Nephron (organoid): ENCODE measurements at regions not wholly inside any gene's neighbourhood (a gene's known extent, or its start where the extent isn't known, plus 50 kb on each side); places are given as distances from the start of the nearest gene placed in this dataset.

Experiments
- H3K27ac Mint-ChIP-seq, 3 experiments: 2 replicates each; pipeline ENCODE4 v1.8.0; 2020; ENCODE audit warnings: mixed read lengths in 3 of 3, mild to moderate bottlenecking in 2 of 3, moderate library complexity in 1 of 3
- H3K27me3 Mint-ChIP-seq: 2 replicates; pipeline ENCODE4 v1.8.0; 2021; ENCODE audit warnings: low read depth, mild to moderate bottlenecking, moderate library complexity, mixed read lengths
- H3K36me3 Mint-ChIP-seq: 2 replicates; pipeline ENCODE4 v1.8.0; 2020; ENCODE audit warnings: low read depth, mixed read lengths
- H3K4me1 Mint-ChIP-seq: 2 replicates; pipeline ENCODE4 v1.8.0; 2020; ENCODE audit warnings: mixed read lengths
- H3K4me3 Mint-ChIP-seq, 3 experiments: 2 replicates each; pipeline ENCODE4 v1.8.0; 2020; ENCODE audit warnings: mild to moderate bottlenecking in 3 of 3, mixed read lengths in 3 of 3, moderate library complexity in 2 of 3
- H3K9me3 Mint-ChIP-seq: 2 replicates; pipeline ENCODE4 v1.8.0; 2020; ENCODE audit warnings: mixed read lengths
- CTCF ChIP-seq, 3 experiments: fragments of 200-600 bp; sonication (generic); IDR thresholded peaks; one replicate each; pipeline ENCODE4 v1.5.0; 2021; ENCODE audit warnings: antibody characterized with exemption in 3 of 3; ENCODE audit not compliant: unreplicated experiment in 3 of 3

DNA sequence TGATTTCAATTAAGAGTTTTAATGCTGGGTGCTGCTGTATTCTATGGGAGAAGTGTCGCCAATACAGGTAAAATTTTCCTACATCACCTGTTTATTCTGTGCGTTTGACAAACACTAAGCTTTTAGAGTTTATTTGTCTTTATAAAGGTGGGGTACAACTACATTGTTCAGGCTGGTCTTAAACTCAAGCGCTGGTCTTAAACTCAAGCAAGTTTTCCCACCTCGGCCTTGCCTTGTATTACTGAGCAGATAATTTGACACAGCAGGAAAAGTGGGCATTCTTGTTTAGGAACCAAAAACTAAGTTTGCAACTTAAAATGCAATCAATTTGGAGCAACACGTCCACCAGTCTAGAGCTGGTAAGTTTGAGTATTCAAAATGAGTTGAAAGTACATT is 112.9 kb upstream of the BTN3A2 start:
- Mint-ChIP-seq H3K4me3 (peak overlapping the region; percentile 90 to 93 (median 93)), H3K27me3 (no peaks in the 10 kb centered on the region), H3K36me3 (no peaks in the 10 kb centered on the region), H3K9me3 (no peaks in the 10 kb centered on the region), H3K4me1 (peaks cover 40% of the 10 kb centered on the region), H3K27ac (peak overlapping the region; percentile 90 to 99 (median 97))
- no peak for TF ChIP-seq CTCF (IDR thresholded peaks at IDR 0.05; ENCODE audit: unreplicated experiment in 3 of 3)

DNA sequence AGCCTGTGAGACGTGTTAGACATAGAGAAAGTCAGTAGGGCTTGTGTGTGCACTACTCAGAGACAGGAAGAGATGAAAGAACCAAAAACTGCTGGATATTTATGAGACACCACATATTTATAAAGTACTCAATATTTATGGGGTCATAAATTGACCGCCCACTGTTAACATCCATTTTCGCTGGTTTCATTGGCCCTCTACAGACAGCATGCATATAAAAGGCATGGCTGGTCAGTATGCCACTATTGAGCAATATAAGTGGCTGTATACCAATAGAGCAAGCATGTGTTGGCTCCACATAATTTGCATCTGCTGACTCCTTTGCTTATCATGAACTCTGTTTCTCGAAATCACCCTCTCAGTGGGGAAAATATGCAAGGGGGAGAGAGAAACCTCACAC is 110.3 kb upstream of the BTN3A2 start:
- H3K27ac Mint-ChIP-seq, result peak overlapping the region in 2 of 3 experiments; percentile 5 to 26
- peaks cover under 1% of the 10 kb centered on the region for H3K27me3 Mint-ChIP-seq
- no peaks in the 10 kb centered on the region for H3K9me3 Mint-ChIP-seq
- peak overlapping the region; percentile 3 to 93 (median 63) for H3K4me3 Mint-ChIP-seq
- TF ChIP-seq CTCF (IDR thresholded peaks at IDR 0.05; ENCODE audit: unreplicated experiment in 3 of 3), result no peak
- H3K4me1 Mint-ChIP-seq, result peaks cover 43% of the 10 kb centered on the region
- H3K36me3 Mint-ChIP-seq, result peaks cover 5% of the 10 kb centered on the region

GRCh38 chr6:26257272-26257671 is 107.7 kb upstream of the BTN3A2 start:
- peak overlapping the region in 2 of 3 experiments; percentile 32 to 83 for H3K27ac Mint-ChIP-seq
- H3K4me1 Mint-ChIP-seq, result peaks cover 34% of the 10 kb centered on the region
- TF ChIP-seq CTCF (IDR thresholded peaks at IDR 0.05; ENCODE audit: unreplicated experiment in 3 of 3), result no peak
- H3K27me3 Mint-ChIP-seq, result peaks cover 12% of the 10 kb centered on the region
- H3K9me3 Mint-ChIP-seq, result no peaks in the 10 kb centered on the region
- peak overlapping the region in 1 of 3 experiments; percentile 3 for H3K4me3 Mint-ChIP-seq
- H3K36me3 Mint-ChIP-seq, result peaks cover 5% of the 10 kb centered on the region

DNA sequence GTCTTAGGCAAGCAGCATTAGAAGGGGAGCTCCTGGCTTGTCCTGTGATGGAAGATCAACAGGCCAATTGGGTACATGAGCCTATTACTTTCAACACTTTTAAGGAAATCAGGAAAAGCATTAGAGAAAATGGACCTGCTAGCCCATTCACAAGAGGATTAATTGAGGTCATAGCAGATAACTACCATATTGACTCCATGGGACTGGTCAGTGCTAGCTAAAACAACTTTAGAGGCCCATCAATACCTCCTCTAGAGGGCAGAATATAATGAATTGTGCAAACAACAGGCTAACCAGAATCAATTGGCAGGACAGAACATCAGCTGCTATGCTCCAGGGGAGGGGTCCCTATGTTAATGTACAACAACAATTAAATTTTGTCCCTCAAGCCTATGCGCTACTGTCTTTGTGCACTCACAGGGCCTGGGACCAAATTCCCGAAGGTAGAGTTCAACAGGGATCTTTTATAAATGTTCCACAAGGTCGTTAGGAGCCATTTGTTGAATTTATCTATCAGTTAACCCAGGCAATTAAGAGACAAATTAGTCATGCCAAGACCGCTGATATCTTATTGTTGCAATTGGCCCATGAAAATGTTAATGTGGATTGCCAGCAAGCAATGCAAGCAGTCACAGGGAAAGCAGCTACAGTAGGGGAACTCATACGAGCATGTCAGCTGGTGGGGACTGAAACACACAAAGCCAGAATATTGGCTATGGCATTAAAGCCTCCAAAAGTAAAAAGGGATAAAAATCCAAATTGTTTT is 106.6 kb upstream of the BTN3A2 start:
- Mint-ChIP-seq H3K4me3 (no peak overlapping the region), H3K9me3 (no peaks in the 10 kb centered on the region), H3K36me3 (peaks cover 5% of the 10 kb centered on the region), H3K27ac (no peak overlapping the region), H3K4me1 (peaks cover 24% of the 10 kb centered on the region), H3K27me3 (peaks cover 19% of the 10 kb centered on the region)
- no peak for TF ChIP-seq CTCF (IDR thresholded peaks at IDR 0.05; ENCODE audit: unreplicated experiment in 3 of 3)

DNA sequence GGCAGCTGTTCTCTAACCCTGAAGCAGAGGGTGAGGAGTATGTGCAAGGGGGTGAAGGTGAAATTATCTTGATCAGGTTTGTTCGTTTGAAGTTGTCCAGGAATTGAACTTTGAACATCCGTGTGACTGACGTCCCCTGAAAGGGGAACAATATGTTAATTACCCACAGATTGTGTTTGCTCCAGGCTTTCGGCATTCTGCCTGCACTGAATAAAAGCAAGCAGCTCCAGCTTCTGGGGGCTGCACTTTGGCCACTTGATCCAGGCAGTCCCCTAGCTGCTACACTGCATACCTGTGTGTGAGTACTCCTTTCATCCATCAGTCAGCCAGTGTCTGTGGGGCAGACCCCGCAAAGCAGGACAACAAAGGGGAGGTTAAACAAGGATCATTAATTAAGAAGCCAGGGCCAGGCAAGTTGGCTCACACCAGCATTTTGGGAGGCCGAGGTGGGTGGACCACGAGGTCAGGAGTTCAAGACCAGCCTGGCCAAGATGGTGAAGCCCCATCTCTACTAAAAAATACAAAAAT is 104.8 kb upstream of the BTN3A2 start:
- no peaks in the 10 kb centered on the region for H3K9me3 Mint-ChIP-seq
- no peak for TF ChIP-seq CTCF (IDR thresholded peaks at IDR 0.05; ENCODE audit: unreplicated experiment in 3 of 3)
- H3K27me3 Mint-ChIP-seq, result peaks cover 23% of the 10 kb centered on the region
- H3K4me3 Mint-ChIP-seq, result no peak overlapping the region
- peaks cover 14% of the 10 kb centered on the region for H3K4me1 Mint-ChIP-seq
- peaks cover 5% of the 10 kb centered on the region for H3K36me3 Mint-ChIP-seq
- H3K27ac Mint-ChIP-seq, result peak overlapping the region in 1 of 3 experiments; percentile 4
